KBM-7 (cell line): ENCODE measurements at regions not wholly inside any gene's neighbourhood (a gene's known extent, or its start where the extent isn't known, plus 50 kb on each side); places are given as distances from the start of the nearest gene placed in this dataset.
A peak's percentile ranks its signal among the peaks of the same experiment; 100 is the strongest.

ENCODE experiments used
- DNase-seq: peaks from one replicate; pipeline ENCODE4 v3.0.0-alpha.2; 2015
- in situ Hi-C: fragments of 300-500 bp; cut with MboI; formaldehyde crosslinking; loops from 2 replicates; pipeline ENCODE4 v1.14.3; 2020; ENCODE audit warnings: low sequenced_read_pairs, low pct_unique_long_range_greater_than_20kb, mixed read lengths

DNA sequence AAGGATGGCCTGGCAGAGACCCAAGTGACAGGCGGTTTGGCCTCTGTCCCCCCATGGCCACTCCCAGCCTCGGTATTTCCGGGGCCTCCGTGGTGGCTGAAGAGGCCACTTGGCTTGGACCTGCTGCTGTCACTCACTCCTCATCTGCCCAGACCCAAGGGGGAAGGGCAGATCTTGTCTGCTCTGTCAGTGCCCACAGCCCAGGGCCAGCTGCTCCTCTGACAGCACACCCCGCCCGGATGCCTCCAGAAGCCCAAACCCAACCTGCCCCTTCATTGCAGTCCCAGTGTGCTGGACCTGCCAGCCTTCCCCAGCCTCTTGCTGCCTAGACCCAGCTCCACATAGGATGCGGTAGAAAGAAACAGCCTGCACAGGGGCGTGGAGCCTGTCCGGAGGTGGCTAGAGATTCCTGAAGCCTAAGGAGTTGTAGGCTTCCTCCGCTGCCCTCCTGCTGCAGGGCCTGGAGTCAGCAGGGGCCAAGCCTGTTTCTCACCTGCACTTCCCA is 52.0 kb downstream of the MAGEF1 start:
- in situ Hi-C loops: no loop called here

DNA sequence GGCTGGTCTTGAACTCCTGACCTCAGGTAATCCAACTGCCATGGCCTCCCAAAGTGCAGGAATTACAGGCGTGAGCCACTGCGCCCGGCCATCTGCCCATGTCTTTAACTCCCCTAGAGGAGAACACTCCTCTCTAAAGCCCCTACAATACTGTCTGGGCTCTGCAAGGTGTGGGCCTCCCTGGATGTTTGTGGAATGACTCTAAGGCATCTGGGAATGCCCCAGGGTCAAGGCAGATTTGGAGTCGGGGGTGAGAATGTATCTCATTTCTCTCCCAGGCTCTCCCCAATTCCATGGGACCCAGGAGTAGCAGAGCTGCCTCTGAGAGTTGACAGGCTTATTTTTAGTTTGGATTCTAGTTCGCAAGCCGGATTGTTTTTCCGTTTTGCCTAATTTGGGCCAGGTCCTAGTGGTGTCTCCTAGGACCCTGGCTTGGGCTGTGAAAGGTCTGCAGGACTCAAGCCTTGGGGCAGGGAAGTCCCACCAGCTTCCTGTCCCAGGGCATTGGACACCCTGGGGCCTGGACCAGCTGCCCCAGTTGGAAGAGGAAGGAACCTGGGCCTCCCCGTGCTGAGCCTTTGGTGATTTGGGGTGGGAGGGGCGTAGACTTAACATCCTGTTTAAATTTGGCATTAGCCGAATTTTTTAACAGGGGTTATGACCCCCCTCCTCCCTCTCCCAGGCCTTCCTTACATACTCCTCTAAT is 53.5 kb downstream of the MAGEF1 start:
- DNase-seq: no peak
- in situ Hi-C loops: no loop called here

More for the DNA sequence above, 52.0 kb downstream of the MAGEF1 start:
- DNase-seq: no peak

DNA sequence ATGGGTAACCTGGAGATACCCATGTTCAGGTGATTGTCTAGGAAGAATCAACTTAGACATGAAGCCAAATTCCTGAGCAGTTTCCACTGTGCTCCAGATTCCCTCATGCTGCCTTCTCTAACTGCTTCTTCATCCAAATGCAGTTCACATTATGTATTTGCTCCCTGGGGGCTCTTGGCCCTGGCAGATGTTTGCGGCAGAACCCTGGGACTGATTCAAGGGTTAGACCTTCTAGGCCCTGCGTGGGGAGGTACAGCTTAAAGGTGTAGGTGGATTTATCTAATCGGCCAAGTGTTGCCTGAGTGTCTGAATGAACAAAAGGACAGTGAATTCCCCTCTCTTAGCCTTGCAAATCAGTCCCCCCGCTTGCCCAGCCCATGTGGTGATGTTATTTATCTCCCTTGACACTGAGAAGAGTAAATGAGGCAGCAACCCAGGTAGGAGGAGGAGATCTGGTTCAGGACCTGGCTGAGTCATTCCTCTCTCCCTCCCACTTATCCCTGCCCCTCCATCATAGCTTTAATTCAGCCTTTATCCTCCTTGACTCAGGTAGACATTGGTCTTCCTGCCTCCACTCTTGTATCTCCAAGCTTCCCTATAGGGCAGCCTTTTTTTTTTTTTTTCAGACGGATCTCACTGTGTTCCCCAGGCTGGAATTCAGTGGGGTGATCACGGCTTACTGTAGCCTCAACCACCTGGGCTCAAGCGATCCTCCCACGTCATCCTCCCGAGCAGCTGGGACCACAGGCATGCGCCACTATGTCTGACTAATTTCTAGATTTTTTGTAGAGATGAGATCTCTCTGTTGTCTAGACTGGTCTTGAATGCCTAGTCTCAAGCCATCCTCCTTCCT is 54.8 kb downstream of the MAGEF1 start:
- in situ Hi-C loops: no loop called here
- no peak for DNase-seq

DNA sequence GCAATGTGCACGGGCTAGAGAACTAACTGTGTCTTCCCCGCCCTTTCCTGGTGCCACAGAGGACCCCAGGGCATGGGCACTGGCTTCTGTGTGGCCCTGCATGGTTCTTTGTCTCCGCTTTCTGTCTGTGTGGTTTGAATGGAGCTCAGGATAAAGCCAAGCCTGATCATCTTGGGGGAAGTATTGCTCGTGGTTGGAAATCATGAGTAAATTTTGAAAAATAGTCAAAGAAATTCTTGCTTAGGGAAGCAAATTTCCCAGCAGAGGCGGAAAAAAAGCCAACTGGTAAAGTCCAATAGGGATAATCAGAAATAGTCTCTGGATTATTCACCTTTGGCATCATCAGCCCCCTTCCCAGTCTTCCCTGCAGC is 55.4 kb downstream of the MAGEF1 start:
- in situ Hi-C loops: no loop called here

DNA sequence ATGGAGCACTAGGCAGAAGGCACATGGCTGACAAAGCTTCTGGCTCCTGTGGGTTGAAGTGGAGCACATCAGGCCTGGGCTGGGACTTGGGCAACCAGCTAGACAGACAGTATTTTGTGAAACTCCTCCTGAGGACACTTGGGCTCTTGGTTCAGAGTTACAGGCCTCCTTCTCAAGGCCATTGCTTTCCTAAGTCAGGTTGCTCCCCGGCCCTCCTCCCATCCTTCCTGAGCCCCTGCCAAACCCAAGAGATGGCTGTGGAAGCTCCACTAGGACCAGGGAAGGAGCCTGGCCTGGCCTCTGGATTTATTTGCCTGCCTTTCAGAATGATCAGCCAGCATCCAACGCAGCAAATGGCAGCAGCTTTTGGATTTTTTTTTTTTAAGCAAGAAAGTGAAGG is 56.3 kb downstream of the MAGEF1 start:
- in situ Hi-C loops: no loop called here
- DNase-seq: no peak

More for the DNA sequence above, 55.4 kb downstream of the MAGEF1 start:
- no peak for DNase-seq

DNA sequence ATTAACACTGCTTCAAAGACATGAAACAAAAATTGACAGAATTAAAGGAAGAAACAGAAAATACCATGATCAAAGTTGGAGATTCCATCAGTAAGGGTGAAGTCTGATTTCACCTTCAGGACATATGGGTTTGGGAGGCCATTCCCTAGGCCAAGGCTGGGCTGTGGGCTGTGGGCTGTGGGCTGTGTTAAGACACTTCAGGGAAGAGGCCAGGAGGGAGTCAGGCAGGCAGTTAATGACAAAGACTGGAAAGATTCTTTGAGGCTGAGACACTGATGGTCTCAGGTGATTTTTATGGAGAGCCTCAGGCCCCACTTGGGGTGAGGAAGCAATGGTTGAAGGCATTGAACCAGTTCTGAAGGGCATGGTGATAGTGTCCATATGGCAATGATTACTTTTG is 57.5 kb downstream of the MAGEF1 start:
- in situ Hi-C loops: no loop called here
- no peak for DNase-seq

DNA sequence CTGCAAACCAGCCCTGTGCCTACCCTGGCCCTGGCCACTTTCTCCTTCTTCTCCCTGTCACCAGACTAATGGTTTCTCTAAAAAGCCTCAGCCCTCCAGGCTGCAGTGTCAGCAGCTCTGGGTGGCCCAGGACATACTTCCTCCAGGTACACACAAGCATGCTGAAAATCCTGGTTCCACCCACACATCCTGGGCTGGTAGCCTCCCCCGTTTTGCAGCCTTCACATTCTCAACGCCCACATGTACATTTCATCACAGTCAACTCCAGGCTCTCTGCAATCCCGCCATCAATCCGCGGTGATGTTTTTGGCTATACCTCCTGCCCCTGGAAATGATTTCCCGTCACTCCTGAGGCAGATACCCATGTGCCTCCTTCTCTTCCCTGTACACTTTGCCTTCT is 59.4 kb downstream of the MAGEF1 start:
- in situ Hi-C loops: no loop called here
- DNase-seq: peak; percentile 55

DNA sequence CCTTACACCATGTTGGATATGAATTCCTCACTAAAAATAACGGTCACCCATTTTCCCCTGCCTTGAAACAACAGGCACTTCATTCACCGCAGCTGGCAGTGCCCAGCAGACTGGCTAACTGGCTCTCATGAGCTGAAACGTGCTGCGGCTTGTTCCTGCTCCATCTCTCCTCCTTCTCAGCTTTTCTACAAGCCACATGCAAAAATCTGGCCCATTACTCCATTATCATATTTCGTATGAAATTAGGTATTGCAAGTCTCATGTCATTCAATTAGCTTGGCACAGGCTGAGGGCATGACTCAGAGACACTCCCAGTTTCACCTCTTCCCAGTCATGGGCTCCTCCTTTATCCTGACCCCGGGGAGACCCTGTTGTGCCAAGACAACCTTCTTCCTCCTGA is 60.0 kb downstream of the MAGEF1 start:
- in situ Hi-C loops: no loop called here
- no peak for DNase-seq

DNA sequence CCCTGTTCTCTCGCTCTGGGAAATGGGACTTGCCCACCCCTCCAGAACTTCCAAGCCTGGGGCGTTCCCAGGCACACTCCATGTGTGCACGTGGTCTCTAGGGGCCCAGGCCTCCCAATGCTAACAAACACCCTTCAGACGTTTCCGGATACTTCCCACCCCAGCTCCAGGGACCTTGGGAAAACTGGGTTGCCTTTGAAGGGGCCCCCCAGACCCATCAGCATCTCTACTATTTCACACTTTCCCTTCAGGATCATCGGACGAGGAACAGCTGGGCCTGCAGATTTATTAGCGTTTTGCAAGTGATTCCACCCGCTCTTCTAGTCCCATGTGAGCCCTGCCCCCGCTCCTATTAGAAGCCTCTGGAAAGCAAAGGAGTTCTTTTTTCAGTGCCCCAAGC is 63.2 kb downstream of the MAGEF1 start:
- no peak for DNase-seq
- in situ Hi-C loops: no loop called here

DNA sequence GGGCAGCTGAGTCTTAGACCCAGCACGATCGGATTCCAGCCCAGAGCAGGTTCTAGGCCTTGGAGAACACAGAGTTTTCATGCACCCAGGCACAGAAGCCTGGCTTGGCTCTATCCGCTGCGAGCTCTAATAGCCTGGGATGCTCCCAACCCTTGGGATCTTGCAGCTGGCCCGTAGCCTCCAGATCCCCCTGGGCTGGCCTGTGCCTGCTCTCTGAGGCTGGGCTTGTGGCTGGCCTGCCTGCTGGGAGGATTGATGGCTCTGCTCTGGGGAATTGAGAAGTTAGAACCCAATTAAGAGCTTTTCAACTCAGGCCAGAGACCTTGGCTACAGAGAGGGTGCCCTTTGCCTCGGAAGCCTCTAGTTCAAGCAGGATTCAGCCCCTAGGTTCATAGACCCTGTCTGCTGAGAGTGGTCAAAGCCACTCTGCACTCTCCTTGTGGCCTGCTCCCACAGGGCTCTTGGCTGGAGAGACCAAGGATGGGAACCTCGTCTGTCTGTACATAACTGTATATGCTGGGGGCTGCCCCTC is 64.4 kb downstream of the MAGEF1 start:
- in situ Hi-C loops: no loop called here
- DNase-seq: no peak

DNA sequence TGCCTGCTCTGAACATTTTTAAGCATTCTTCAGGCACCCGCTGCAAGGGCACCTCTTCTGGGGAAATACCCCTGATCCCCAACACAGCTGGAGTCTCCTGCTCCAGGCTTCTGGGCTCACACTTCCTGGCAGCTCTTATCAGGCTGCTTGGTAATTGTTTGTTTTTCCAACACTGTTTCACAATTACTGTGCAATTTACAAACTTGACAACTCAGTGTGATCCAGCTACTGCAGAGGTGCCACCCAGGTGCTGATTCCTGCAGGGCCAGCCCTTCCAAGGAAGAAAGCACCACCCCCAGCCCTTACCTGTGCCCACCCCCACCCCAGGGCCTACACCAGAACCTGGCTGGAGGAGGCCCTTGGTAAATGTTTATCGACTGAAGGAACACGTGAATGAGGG is 66.5 kb downstream of the MAGEF1 start:
- no peak for DNase-seq
- in situ Hi-C loops: no loop called here

DNA sequence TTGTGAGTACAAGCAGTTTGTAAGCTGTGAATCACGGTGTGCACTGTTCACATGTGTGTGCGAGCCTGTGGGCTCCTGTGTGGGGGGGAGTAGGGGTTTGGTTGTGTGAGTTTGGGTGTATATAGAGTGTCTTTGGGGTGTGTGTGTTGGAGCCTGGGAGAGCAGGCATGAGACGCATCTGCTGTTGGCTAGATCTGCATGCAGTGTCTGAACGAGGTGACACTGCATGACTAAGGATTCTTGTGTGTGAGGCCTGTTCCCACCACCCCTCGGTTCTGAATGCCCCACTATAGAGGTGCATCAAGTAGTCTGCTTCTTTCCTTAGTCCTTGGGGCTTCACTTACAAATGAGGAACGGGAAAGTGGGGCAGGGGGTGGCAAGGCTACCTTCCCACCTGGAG is 68.4 kb downstream of the MAGEF1 start:
- no peak for DNase-seq
- in situ Hi-C loops: no loop called here

DNA sequence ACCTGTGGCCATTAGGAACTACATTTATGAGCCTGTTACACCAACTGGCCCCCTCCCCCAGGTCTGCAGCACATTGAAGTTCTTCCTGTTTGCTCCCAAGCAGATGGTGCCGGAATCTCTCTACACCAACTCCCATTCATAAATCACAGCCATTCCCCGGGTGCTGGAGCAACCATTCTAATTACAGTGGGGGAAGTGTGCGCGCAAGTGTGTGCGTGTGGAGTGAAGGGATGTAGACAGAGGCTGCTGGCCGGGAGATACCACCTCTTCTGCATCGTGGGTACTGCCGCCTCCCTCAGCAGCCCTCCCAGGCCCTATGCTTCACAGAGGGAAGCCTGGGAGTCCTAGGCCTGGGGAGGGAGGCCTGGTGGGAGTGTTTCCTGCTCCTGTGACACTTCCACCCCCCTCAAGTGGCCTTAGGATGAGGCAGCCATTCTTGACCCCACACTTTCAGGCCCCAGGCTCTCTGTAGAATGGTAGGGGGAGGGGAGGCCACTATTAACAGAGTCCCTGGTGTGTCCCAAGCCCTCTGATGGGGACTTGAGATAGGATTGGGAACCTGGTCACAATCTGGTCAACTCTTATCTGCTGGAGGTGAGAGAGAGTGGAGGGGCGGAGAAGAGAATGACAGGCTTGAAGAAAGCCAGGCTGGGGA is 69.1 kb downstream of the MAGEF1 start:
- peak; percentile 68 for DNase-seq
- in situ Hi-C loops: no loop called here

DNA sequence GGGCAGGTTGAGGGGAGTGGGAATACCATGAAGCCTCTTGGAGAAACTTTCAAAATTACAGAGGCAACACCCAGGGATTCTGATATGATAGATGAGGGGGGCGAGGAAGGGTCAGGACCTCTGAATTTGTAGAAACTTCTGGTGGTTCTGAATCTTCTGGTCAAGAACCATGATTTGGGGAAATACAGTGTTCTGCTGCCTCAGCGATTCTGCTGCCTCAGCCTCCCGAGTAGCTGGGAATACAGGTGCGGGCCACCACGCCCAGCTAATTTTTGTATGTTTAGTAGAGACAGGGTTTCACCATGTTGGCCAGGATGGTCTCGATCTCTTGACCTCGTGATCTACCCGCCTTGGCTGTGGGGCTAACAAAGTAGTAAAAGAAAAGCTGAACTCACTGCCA is 70.4 kb downstream of the MAGEF1 start:
- in situ Hi-C loops: no loop called here
- no peak for DNase-seq

DNA sequence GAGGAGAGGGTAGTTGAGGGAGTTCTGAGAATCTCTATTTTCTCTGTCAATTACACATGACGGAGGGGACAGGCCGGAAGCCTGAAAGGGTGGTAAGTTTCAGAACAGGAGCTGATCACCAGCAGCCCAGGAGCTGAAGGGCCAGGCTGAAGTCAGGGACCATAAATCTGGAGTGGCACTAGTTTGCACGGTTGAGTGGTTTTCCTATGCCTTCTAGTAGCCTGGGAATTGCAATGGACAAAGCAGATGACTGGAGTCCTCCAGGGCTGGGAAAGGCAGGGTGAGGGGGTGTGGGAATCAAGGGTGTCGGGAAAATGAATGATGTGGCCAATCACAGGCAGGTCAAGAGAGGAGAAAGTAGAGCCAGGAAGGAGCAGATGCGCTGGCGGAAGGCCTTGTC is 72.5 kb downstream of the MAGEF1 start:
- in situ Hi-C loops: no loop called here
- peak; percentile 84 for DNase-seq

DNA sequence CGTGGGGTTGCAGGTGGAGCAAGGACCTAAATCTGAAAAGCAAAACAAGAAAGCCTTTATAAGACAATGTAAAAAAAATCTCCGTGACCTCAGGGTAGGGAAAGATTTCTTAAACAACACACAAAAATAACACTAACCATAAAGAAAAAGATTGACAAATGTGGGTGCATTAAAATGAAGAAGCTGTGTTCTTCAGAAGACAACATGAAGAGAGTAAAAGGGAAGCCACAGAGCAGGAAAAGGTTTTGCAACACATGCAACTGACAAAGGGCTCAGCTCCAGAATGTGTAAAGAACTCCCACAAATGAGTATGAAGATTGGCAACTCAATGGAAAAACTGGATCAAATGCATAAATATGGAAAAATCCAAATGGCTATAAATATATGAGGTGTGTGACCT is 74.2 kb downstream of the MAGEF1 start:
- DNase-seq: peak; percentile 72
- in situ Hi-C loops: no loop called here

DNA sequence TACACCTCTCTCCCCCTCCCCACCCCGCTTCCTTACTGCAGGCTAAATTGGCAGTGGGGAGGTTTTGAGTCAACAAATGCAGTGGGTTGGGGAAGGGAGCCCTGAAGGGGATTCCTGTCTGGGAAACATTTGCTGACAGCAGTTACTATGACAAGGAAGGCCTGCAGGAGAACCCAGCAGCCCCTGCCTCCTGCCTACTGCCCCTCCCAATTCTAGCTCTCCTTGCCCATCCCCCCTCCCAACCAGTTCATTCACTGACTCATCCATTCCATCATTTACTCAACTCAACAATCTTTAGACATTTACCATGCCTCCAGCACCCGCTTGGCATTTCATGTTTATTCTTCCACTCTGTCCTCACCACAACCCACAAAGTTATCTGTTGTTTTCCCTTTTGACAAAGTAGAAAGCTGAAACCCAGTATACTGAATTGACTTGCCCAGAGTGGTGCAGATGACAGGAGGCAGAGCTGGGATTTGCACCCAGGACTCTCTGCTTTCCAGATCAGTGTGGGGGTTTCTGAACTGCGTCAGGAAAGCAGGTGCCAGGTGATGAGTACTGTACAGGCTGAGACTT is 75.0 kb downstream of the MAGEF1 start:
- in situ Hi-C loops: no loop called here
- DNase-seq: peak; percentile 63

DNA sequence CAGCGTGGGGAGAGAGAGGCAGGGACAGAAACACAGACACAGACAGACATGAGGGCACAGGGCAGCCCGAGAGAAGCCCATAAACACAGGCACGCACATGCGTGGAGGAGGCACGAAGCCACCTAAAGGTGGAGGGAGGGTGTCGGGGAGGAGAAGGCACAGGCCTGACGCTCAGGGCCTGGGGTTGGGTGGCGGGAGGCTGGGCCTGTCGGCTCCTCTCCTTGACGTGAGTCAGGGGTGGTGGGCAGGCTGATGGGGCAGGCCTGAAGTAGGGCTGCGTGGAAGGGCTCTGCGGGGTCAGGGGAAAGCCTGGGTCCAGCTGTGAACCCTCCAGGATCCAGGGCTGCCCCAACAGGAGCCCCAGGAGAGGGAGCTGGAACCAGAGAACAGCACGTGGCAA is 74.2 kb downstream of the EPHB3 start:
- in situ Hi-C loops: no loop called here
- no peak for DNase-seq

DNA sequence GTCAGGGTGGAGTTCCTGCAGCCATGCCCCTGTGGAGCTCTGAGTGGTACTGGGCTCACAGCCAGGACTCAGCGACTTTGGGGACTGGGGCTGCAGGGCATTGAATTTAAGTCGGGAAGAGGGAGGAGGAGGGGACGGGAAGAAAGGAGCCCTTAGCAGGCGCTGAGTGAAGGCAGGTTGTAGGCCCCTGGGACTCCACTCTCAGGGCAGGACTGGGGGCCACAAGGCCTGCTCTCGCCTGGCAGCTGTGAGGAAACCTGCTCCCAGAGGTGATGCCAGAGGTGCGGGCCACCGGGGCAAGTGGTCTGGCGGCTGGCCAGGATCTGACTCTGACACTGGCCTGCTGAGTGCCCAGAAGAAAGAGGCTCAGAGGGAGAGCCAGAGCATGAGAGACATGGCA is 73.5 kb downstream of the EPHB3 start:
- in situ Hi-C loops: no loop called here
- DNase-seq: no peak

DNA sequence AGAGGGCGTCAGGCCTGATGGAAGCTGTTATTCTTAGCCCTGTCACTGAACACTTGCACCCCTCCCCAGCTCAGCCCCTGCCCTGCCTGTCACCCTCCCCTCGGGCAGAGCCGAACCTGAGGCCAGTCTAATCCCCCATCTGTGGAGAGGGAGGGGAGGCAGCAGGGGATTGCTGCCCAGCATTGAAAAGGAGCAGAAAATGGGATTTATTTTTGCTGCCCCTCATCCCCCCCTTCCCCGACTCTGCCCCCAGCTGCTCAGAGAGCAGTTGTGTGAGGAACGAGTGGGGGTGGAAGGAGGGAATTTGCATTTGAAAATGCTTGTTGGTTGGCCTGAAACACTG is 71.6 kb downstream of the EPHB3 start:
- in situ Hi-C loops: no loop called here
- DNase-seq: no peak
